ENCODE measurements at regions not wholly inside any gene's neighbourhood (a gene's known extent, or its start where the extent isn't known, plus 50 kb on each side); places are given as distances from the start of the nearest gene placed in this dataset.

DNA sequence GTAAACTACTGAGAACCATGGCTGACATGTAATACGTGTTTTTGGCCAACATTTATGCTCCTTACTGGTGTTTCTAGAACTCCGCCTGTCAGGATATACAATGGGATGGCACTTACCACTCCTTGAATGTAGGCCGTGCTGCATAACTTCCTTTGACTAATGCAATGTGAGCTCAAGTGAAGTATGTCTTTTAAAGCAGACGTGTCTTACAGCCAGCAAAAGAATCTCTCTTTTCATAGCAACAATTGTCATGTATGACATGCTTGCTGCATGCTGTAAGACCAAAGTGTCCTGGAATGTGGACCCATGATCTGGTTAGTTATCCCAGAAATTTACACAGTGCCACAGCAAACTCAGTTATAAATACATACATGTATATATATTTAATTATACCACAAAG lies 1202.7 kb upstream of the PIK3C3 start:
- intact Hi-C loops (cut with DNase I; ENCODE audit: low total_unique reads), result no loop called here
- Histone ChIP-seq H3K36me3 (no peaks in the 10 kb centered on the region), H3K27ac (no peak overlapping the region), H3K27me3 (replicated peaks in 1 of 7) (no peaks in the 10 kb centered on the region), H3K4me3 (no peak overlapping the region), H3K9me3 (peaks cover 0 to 15% (median 3%) of the 10 kb centered on the region in 8 donors), H3K4me1 (no peaks in the 10 kb centered on the region)
- no peak for DNase-seq
- WGBS, 5 donors, result 68 to 83% (median 76%) methylated on average over 4 of the region's 4 CpGs
- TF ChIP-seq, protein P1, sequence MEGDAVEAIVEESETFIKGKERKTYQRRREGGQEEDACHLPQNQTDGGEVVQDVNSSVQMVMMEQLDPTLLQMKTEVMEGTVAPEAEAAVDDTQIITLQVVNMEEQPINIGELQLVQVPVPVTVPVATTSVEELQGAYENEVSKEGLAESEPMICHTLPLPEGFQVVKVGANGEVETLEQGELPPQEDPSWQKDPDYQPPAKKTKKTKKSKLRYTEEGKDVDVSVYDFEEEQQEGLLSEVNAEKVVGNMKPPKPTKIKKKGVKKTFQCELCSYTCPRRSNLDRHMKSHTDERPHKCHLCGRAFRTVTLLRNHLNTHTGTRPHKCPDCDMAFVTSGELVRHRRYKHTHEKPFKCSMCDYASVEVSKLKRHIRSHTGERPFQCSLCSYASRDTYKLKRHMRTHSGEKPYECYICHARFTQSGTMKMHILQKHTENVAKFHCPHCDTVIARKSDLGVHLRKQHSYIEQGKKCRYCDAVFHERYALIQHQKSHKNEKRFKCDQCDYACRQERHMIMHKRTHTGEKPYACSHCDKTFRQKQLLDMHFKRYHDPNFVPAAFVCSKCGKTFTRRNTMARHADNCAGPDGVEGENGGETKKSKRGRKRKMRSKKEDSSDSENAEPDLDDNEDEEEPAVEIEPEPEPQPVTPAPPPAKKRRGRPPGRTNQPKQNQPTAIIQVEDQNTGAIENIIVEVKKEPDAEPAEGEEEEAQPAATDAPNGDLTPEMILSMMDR (IDR thresholded peaks at IDR 0.05 in 8 of 11, conservative IDR thresholded peaks at IDR 0.05 in 3 of 11), result no peak
- TF ChIP-seq POLR2AphosphoS5 (IDR thresholded peaks at IDR 0.05) (no peak), POLR2A (IDR thresholded peaks at IDR 0.05) (no peak)

DNA sequence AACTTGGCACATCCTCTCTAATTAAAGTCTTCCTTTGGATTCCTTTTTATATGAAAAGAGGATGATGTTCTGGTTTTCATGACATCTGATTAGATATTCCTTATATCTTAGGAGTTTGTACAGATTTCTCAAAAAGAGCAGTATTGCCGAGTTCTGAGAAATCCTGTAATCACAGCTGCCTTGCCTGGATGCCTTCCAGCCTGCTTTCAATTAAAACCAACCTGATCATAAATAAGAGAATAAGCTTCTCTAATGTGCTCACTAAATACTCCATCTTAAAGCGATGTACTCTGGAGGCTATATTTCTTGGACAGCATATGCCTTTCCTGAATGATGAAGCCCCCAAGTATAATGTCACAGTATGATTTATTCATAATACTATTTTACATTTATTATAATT lies 1203.8 kb upstream of the PIK3C3 start:
- no peaks in the 10 kb centered on the region for H3K4me1 ChIP-seq
- intact Hi-C loops (cut with DNase I; ENCODE audit: low total_unique reads), result no loop called here
- H3K9me3 ChIP-seq, result peaks cover 0 to 15% (median 6%) of the 10 kb centered on the region in 8 donors
- DNase-seq, result no peak
- H3K27me3 ChIP-seq (replicated peaks in 1 of 7), result no peaks in the 10 kb centered on the region
- no peaks in the 10 kb centered on the region for H3K36me3 ChIP-seq
- TF ChIP-seq, protein P1 (IDR thresholded peaks at IDR 0.05 in 8 of 11, conservative IDR thresholded peaks at IDR 0.05 in 3 of 11), result no peak
- TF ChIP-seq POLR2A (IDR thresholded peaks at IDR 0.05) (no peak), POLR2AphosphoS5 (IDR thresholded peaks at IDR 0.05) (no peak)
- no peak overlapping the region for H3K27ac ChIP-seq
- 83 to 95% (median 85%) methylated on average over 2 of the region's 2 CpGs for WGBS, 5 donors
- H3K4me3 ChIP-seq, result no peak overlapping the region

DNA sequence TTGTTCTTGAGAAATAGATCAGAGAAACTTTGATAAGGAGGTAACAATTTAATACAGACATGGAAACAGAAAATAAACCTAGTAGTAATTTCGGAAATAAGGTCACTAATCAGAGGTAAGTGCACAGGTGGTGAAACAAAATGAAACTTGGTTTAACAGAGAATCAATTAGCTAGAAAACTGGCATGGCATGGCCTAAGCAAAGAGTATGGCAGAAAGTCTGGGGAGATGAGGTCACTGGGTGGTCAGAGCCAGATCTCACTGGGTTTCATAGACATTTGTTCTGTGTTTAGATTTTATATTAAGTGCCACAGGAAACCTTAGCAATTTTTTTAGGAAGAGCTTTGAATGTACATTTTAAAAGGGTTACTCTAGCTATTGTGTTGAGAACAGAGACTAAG lies 1216.0 kb upstream of the PIK3C3 start:
- H3K36me3 ChIP-seq, result no peaks in the 10 kb centered on the region
- DNase-seq, result no peak
- intact Hi-C loops (cut with DNase I; ENCODE audit: low total_unique reads), result no loop called here
- no peak overlapping the region for H3K4me3 ChIP-seq
- 51 to 72% (median 67%) methylated on average over 1 of the region's 1 CpG for whole genome bisulfite sequencing, 5 donors
- TF ChIP-seq POLR2AphosphoS5 (IDR thresholded peaks at IDR 0.05), result no peak
- TF ChIP-seq, protein P1 (IDR thresholded peaks at IDR 0.05 in 8 of 11, conservative IDR thresholded peaks at IDR 0.05 in 3 of 11), result no peak
- TF ChIP-seq POLR2A (IDR thresholded peaks at IDR 0.05), result no peak
- H3K27ac ChIP-seq, result no peak overlapping the region
- no peaks in the 10 kb centered on the region for H3K4me1 ChIP-seq
- H3K9me3 ChIP-seq, result peaks cover 0 to 9% (median 0%) of the 10 kb centered on the region in 8 donors
- no peaks in the 10 kb centered on the region for H3K27me3 ChIP-seq (replicated peaks in 1 of 7)

DNA sequence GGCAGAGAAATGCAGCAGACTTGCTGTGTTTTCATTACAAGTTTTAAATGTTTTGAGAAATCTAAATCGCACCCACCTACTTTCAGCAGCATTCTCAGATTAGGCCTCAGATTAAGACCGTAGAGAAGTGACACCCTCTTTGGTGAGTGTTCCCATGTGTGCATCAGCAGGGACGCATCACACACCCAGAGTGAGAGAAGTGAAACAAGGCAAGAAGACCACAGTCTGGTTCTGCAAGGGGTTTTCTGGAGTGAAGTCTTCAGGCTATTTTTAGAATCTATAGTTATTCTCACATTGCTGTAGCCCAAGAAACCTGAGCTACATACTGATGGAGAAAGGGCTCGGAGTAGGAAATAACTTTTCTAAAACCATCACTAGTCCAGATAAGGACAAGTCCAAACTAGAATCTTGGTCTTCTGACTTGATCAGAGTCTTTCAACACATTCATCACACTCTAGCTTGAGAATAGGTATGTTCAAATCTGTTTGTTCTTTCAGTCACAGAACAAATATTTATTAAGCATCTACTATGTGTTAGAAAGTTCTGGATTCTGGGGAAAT lies 1216.6 kb upstream of the PIK3C3 start:
- WGBS, 5 donors, result 74 to 92% (median 83%) methylated on average over 4 of the region's 4 CpGs
- Histone ChIP-seq H3K27ac (no peak overlapping the region), H3K36me3 (no peaks in the 10 kb centered on the region), H3K4me1 (no peaks in the 10 kb centered on the region), H3K27me3 (replicated peaks in 1 of 7) (no peaks in the 10 kb centered on the region), H3K9me3 (peaks cover 0 to 9% (median 0%) of the 10 kb centered on the region in 8 donors), H3K4me3 (no peak overlapping the region)
- DNase-seq, result no peak
- TF ChIP-seq, protein P1 (IDR thresholded peaks at IDR 0.05 in 8 of 11, conservative IDR thresholded peaks at IDR 0.05 in 3 of 11), result no peak
- intact Hi-C loops (cut with DNase I; ENCODE audit: low total_unique reads), result no loop called here
